Heart right ventricle (tissue), 16 donors: ENCODE measurements at regions not wholly inside any gene's neighbourhood (a gene's known extent, or its start where the extent isn't known, plus 50 kb on each side); places are given as distances from the start of the nearest gene placed in this dataset.
A peak's percentile ranks its signal among the peaks of the same experiment; 100 is the strongest.

ENCODE experiments used
- ATAC-seq, 8 donors: fragments of 200-7000 bp; cut with Tn5 transposase; one replicate each; pipeline ENCODE4 v1.9.1; 2020; ENCODE audit warnings: mild to moderate bottlenecking in 8 of 8, moderate library complexity in 8 of 8, moderate number of reproducible peaks in 1 of 8
- DNase-seq, 2 donors: peaks; one replicate each; pipeline ENCODE4 v3.0.0-alpha.2; 2020
- H3K27ac ChIP-seq, 10 donors: fragments of 200-600 bp; sonication (generic) in 2 of 10; one replicate each; pipeline versions ENCODE4 v1.5.0 to v1.8.0; 2020 to 2022; ENCODE audit warnings: mild to moderate bottlenecking in 3 of 10
- H3K27me3 ChIP-seq, 7 donors: fragments of 200-600 bp; one replicate each; pipeline ENCODE4 v1.8.0; 2021 to 2022; ENCODE audit warnings: mild to moderate bottlenecking in 2 of 7
- H3K36me3 ChIP-seq, 9 donors: fragments of 200-600 bp; sonication (generic) in 1 of 9; one replicate each; pipeline versions ENCODE4 v1.5.0 to v1.8.0; 2020 to 2022; ENCODE audit warnings: mild to moderate bottlenecking in 2 of 9
- H3K4me1 ChIP-seq, 9 donors: fragments of 200-600 bp; sonication (generic) in 1 of 9; one replicate each; pipeline versions ENCODE4 v1.5.0 to v1.8.0; 2020 to 2022; ENCODE audit warnings: mild to moderate bottlenecking in 4 of 9
- H3K4me3 ChIP-seq, 10 donors: fragments of 200-600 bp; sonication (generic) in 2 of 10; one replicate each; pipeline versions ENCODE4 v1.5.0 to v1.8.0; 2020 to 2022; ENCODE audit warnings: mild to moderate bottlenecking in 7 of 10, moderate library complexity in 2 of 10
- H3K9me3 ChIP-seq, 11 donors: fragments of 200-600 bp in 10 of 11; sonication (generic) in 2 of 11; one replicate each; pipeline versions ENCODE4 v1.5.0 to v1.8.0; 2013 to 2022; ENCODE audit warnings: mild to moderate bottlenecking in 2 of 11, control low read depth in 1 of 11, moderate library complexity in 1 of 11
- CTCF ChIP-seq, 9 donors: fragments of 200-600 bp; sonication (generic) in 2 of 9; IDR thresholded peaks; one replicate each; pipeline versions ENCODE4 v1.5.0 to v1.8.0; 2021 to 2022; ENCODE audit warnings: antibody characterized with exemption in 9 of 9, mild to moderate bottlenecking in 5 of 9, moderate library complexity in 1 of 9
- WGBS, 2 donors: extraction: QIAGEN DNeasy Blood & Tissue Kit; methylation state at CpG; one replicate each; pipeline ENCODE4 v1.1.7; 2013; ENCODE audit warnings: inconsistent platforms in 1 of 2; 5-methylcytosine and 5-hydroxymethylcytosine counted together
- intact Hi-C, 10 donors: fragments of 100-400 bp; cut with DNase I; formaldehyde crosslinking; loops; one replicate each; pipeline versions ENCODE4 v1.11.1 to v1.14.2; 2022
- donor health status: Arrhythmogenic right ventricular cardiomyopathy.
- donor health status: ischemic (EF 13 %, LVEDD 7.1; RV severe dilation, severe dysfunction).
- donor health status: healthy with polysubstance abuse.
- donor health status: DM: no; HTN: yes; CAD: no.
- donor health status: DM: no; HTN: no; CAD: no.
- donor health status: ischemic (EF 25% LVEDD 6.9; RV normal size, moderate dysfunction).
- donor health status: ischemic (EF 25% LVEDD 5.7; RV mildly dilated, moderate dysfunction).
- donor health status: healthy.
- donor health status: DM: yes; HTN: yes; CAD: no.
- donor health status: Ischemic cardiomyopathy.
- donor health status: ischemic (EF 35%, LVEDD 5.7; RV mildly dilated, moderate dysfunction).
- donor health status: nonischemic (EF 11% LVEDD 7.7; RV severe dilation, severe dysfunction).
- donor health status: DM: yes; HTN: yes; CAD: no.
- donor health status: PGD.
- donor health status: ischemic (EF 29% LVEDD 5.4; RV normal size, mild dysfunction).
- donor health status: nonischemic (EF 23%, LVEDD 6.1; RV moderate dilation, normal function).

DNA sequence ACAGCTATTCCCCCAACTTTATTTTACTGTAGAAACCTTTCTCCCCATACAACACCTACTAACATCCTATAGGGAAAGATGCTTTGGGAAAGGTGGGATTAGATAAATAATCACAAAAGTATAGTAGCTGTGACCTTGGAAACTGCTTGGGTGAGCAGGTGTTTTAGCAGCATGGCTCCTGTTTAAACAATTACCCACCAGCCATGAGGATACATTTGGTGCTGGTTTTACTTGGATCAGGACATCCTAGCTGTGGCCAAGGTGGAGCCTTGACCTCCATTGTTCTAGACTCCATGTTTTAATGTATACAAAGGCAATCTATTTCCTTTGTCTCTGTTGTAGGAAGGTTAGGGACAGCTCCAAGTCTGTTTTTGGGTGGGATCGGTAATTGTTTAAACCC is 56.8 kb upstream of the ALDH1B1 start:
- H3K27me3 ChIP-seq = peaks cover 0 to 5% (median 0%) of the 10 kb centered on the region in 7 donors
- no peak for ATAC-seq
- intact Hi-C loops = no loop called here

DNA sequence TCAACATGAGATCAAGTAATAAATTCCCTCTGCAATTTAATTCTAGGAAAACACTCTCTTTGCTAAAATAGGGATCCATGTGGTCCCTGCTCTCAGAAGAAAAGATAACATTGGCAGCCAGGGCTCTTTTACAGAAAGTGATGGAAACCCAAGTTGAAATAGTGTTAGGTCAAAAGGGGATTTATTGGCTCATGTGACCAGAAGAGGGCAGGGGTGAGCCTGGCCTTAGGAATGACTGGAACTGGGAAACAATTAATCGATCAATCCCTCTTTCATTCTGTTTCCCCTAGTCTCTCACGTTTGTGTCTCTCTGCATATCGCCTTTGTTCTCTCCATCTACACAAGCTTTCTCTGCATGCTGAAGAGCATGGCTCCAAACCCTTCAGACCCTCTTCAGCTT is 58.3 kb upstream of the ALDH1B1 start:
- Histone ChIP-seq H3K4me3 (no peak overlapping the region), H3K36me3 (no peaks in the 10 kb centered on the region), H3K27me3 (peaks cover 0 to 5% (median 0%) of the 10 kb centered on the region in 7 donors), H3K4me1 (peaks cover 0 to 8% (median 0%) of the 10 kb centered on the region in 9 donors), H3K9me3 (no peaks in the 10 kb centered on the region), H3K27ac (no peak overlapping the region)
- intact Hi-C loops = no loop called here
- DNase-seq (no peak), ATAC-seq (no peak)
- 44 to 48% methylated on average over 3 of the region's 3 CpGs for WGBS, 2 donors
- TF ChIP-seq CTCF (IDR thresholded peaks at IDR 0.05) = peak in 6 of 9 donors; percentile 27 to 42 (median 34)

More for the DNA sequence above, 56.8 kb upstream of the ALDH1B1 start:
- no peaks in the 10 kb centered on the region for H3K36me3 ChIP-seq
- no peaks in the 10 kb centered on the region for H3K9me3 ChIP-seq
- no peak overlapping the region for H3K27ac ChIP-seq
- no peak for TF ChIP-seq CTCF (IDR thresholded peaks at IDR 0.05)
- H3K4me3 ChIP-seq = no peak overlapping the region
- H3K4me1 ChIP-seq = peaks cover 0 to 11% (median 0%) of the 10 kb centered on the region in 9 donors
- 84 to 89% methylated on average over 1 of the region's 1 CpG for WGBS, 2 donors
- DNase-seq = no peak

GRCh38 chr9:38333047-38333446 is 59.5 kb upstream of the ALDH1B1 start:
- no peak for ATAC-seq
- H3K27ac ChIP-seq = no peak overlapping the region
- no peak for DNase-seq
- intact Hi-C loops = no loop called here
- no peaks in the 10 kb centered on the region for H3K9me3 ChIP-seq
- peaks cover 0 to 9% (median 0%) of the 10 kb centered on the region in 7 donors for H3K27me3 ChIP-seq
- H3K4me1 ChIP-seq = peaks cover 0 to 5% (median 0%) of the 10 kb centered on the region in 9 donors
- no peak overlapping the region for H3K4me3 ChIP-seq
- TF ChIP-seq CTCF (IDR thresholded peaks at IDR 0.05) = no peak
- no peaks in the 10 kb centered on the region for H3K36me3 ChIP-seq
- 87 to 93% methylated on average over 5 of the region's 5 CpGs for WGBS, 2 donors

DNA sequence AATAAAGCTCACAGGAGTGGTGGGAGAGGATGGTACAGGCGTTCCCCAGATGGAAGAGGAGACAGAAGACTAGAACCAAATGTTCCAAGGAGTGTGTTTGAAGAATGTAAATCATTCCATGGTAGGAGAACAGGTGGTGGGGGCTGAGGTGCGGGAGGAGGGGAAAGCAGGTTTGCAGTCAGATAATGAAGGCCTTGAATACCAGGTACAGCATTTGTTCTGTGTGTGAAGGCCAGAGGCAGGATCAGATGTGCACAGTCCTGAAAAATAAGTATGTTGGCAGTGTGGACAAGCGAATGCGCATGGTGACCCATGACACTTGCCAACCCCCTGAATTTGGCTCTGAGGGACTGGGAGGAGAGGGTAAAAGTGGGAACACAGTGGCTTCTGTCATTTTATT is 59.9 kb upstream of the ALDH1B1 start:
- no peak overlapping the region for H3K4me3 ChIP-seq
- ATAC-seq (no peak), DNase-seq (no peak)
- H3K9me3 ChIP-seq = no peaks in the 10 kb centered on the region
- peaks cover 0 to 5% (median 0%) of the 10 kb centered on the region in 9 donors for H3K4me1 ChIP-seq
- WGBS, 2 donors = 94 to 95% methylated on average over 4 of the region's 4 CpGs
- H3K36me3 ChIP-seq = no peaks in the 10 kb centered on the region
- intact Hi-C loops = no loop called here
- no peak overlapping the region for H3K27ac ChIP-seq
- TF ChIP-seq CTCF (IDR thresholded peaks at IDR 0.05) = no peak
- peaks cover 0 to 10% (median 0%) of the 10 kb centered on the region in 7 donors for H3K27me3 ChIP-seq
